NCI-H2081 treated with DMSO at 0.1 percent for 48 hours (cell line): ENCODE measurements at regions not wholly inside any gene's neighbourhood (a gene's known extent, or its start where the extent isn't known, plus 50 kb on each side); places are given as distances from the start of the nearest gene placed in this dataset.

ENCODE experiments used
- DNase-seq: peaks from one replicate; lab custom pipeline; 2025; lab: John Stamatoyannopoulos, UW

DNA sequence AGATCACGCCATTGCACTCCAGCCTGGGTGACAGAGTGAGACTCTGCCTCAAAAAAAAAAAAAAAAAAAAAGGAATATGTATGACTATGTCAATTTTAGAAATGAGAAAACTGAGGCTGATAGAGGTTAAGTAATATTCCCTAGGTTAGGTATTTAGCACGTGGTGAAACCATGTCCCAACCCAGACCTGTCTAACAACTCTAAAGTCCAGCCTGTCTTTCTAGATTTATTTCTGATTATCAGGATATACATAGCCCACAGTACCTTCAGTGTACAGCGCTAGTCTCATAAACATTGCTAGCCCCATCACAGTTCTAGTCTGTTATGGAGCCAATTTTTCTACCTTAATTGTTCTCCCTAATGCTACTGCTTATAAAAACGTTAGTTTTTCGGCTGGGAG is 88.4 kb upstream of the RAP2B start:
- DNase-seq: no peak

DNA sequence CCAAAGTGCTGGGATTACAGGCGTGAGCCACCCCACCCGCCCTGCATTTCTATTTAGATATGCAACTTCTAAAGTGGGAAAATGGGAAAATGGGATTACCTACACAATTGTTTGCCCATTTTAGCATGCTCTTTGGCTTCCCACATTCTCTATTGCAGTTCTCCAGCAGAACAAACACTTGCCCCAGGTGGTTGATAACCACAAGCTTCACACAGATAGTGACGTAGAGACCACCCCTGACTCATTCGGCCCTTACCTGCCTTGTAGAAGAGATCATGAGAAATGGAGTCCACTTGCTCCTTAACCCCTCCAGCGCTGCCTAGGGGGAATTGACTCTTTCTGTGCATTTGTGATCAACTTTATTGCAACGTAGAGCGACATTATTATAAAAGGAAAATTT is 83.2 kb upstream of the RAP2B start:
- DNase-seq: no peak

DNA sequence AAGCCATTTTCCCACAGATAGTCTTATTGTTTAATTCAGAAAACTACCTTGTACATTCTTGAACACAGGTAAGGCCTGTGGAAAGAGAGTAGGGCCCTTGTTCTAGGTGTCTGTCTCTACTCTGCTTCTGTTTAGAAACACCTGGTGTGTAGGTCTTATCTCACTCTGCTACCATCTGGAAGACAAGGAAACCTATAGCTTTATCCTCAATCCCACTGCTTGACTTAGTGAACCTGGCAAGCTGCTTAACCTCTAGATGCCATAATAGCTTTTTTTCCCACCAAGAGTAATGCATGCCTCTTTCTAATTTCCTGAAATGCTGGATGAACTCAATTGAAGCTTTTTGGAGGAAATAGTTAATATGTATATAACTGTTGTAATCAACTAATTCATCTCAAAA is 82.6 kb upstream of the RAP2B start:
- DNase-seq: no peak

DNA sequence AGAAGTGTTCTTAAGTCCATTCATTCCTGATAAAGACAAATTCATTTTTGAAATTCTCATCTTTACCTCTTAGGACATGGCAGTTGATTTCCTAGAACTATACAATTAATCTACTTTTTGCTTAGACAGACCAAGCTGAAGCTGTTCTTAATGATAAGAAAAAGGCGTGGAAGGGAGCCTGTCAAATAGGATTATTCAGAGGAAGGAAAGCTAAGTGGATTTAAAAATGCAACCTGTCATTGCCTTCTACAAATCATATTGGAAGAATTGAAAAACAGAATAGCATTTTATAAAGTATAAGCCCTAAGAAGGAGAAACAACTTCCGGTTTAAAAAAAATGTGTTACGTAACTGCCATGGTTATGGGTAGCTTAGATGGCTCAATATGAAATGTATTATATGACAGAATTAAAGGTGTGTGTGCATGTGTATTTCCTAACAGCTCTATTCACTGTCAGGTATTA is 81.2 kb upstream of the RAP2B start:
- DNase-seq: no peak

DNA sequence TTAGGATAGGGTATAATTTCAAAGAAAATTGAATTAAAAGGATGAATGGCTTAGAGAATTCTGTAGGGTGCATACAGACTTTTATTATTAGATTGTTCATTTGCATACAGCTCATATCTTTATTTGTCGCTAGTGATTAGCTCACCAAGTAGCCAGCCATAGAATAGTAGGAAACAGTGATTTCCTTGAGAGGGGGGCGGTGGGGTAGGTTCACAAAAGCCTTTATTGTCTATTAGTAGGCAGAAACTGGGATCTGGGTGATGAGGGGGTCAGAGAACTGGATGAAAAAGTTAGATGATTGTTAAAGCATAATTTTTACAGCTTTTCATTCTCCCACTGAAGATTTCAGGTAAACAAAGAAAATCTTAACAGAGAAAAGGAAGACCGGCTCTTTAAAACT is 77.6 kb upstream of the RAP2B start:
- no peak for DNase-seq

DNA sequence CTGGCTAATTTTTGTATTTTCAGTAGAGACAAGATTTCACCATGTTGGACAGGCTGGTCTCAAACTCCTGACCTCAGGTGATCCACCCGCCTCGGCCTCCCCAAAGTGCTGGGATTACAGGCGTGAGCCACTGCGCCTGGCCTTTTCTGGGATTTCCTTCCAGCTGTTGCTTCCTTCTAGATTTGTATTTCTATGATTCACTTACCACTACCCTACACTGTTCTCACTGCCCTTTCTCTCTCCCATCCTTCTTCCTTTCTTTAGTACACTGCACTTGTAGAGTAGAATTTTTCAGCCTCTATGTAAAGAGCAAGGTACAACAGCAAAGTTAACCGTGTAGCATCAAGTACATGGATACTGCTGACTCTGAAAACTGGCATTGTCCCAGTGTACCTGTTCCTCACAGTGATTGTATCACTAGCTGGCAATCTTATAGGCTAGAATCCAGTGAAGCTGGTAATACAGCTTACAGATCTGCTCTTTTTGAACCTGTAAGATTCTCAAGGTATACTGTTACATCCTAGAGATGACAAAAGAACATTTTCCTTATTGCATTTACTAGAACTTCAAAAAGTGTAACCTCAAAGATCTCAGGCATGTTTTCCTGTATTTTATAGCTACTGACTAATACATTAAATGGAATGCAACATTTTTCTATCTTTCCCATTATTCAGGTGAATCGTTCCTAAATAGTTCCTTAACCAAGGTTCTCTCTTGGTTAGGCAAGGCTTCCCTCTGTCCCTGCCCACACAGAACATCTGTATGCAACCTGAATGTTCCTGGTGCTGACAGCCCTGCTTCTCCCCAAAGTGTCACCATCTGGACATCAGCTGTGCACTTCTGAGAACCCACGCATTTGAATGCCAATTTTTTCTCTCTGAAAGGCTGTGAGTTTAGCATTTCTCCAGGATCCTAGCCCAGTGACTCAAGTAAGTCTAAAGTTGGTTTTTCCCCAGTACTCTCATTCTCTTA is 74.1 kb upstream of the RAP2B start:
- DNase-seq: no peak

DNA sequence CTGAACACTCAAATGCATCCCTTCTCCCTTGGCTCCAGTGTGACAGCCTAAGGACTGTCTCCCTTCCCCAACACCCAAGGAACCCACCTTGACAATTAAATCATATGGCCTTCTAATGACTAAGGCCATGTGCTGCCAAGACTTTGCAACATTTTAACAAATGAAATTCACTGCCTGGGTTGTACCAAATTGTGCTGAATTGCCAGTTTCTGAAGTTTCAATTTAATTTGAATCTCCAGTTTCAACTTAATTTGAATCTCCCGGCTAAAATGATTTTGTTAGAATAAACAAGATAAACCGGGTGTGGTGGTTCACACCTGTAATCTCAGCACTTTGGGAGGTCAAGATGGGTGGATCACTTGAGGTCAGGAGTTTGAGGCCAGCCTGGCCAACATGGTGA is 72.4 kb upstream of the RAP2B start:
- no peak for DNase-seq

DNA sequence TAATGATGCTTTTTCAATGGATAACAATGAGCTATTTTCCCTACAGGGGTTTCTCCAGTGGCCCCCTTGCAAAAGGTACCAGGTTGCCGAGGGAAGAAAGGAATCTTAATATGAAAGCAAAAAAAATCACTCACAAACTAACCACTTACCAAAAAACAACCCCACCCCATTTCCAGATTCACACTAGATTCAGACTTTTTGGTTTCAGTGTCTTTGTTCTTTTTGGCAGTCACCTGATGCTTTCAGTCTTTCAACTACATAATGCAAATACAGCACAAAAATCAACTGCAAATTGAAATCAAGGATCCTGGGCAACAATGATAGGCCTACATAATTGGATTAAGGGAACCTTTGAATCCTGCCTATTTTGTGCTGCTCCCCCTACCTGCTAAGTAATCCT is 71.1 kb upstream of the RAP2B start:
- DNase-seq: no peak

DNA sequence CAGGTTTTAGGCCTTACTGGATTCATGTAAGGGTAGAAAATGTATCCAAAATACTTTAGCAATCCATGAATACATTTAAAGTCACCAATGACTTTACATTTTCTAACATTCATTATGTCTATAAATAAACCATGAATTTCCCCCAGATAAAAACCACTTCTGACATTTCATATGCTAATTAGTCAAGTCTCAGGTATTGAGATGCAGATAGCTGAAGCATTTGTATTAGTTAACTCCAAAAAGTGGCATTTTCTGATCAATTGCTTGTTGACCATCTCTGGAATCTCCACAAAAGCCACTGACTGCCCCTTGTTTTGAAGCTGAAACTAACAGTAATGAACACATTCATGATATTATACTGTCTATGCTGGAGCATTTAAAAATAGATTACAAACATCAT is 68.4 kb upstream of the RAP2B start:
- no peak for DNase-seq

DNA sequence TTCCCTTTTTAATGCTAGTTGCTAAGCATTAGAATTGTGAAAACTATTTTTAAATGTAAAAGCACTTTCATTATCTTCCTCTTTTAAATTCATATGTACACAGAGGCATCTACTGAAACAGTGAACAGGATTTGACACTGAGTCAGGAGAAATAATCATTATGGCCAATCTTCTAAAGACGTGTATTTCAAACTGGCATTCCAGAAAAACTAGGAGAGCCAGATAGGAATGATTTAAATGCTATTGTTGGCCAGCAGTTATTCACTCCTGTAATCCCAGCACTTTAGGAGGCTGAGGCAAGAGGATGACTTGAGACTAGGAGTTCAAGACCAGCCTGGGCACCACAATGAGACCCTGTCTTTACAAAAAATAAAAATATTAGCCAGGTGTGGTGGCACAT is 67.6 kb upstream of the RAP2B start:
- DNase-seq: no peak

DNA sequence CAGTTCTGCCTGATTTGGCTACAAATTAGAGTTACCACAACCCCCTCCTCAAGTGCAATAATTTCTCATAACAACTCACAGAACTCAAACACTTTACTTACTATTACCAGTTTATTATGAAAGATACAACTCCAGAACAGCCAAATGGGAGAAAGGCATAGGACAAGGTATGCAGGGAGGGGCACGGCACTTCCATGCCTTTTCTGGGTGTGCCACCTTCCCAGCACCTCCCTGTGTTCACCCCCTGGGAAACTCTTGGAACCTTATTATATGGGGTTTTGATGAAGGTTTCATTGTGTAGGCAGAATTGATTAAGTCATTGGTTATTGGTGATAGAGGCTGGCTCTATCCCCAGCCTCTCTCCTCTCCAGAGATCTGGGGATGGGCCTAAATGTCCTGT is 66.6 kb upstream of the RAP2B start:
- no peak for DNase-seq

DNA sequence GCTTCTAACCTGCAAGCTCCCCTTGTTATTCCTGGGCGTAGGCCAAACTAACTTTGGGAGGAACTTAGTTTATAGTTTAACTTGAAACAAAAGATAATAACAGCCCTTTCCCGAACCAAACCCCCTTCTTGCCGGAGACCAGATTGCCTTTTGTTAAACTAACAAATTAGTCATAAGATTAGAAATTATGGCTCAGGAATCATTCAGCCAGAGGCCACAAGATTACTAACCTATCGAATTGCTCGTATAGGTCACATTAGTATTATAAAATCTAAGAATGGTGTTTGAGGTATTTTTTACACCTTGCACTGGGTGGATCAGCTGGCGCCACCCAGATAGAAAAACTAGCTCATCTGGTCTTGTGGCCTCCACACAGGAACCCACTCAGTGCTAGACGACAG is 65.3 kb upstream of the RAP2B start:
- DNase-seq: no peak

DNA sequence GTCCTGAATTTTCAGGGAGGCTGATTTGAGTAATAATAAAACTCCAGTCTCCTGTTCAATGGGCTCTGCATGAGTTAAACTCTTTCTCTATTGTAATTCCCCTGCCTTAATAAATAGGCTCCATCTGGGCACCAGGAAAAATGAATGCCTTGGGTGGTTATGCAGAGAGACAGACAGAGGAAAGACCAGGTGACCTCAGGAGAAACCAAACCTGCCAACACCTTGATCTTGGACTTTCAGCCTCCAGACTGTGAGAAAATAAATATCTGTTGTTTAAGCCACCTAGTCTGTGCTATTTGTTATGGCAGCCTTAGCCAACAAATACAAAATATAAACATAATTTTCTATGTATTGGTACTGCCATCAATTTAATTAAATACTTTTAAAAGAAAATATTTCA is 64.8 kb upstream of the RAP2B start:
- DNase-seq: no peak

DNA sequence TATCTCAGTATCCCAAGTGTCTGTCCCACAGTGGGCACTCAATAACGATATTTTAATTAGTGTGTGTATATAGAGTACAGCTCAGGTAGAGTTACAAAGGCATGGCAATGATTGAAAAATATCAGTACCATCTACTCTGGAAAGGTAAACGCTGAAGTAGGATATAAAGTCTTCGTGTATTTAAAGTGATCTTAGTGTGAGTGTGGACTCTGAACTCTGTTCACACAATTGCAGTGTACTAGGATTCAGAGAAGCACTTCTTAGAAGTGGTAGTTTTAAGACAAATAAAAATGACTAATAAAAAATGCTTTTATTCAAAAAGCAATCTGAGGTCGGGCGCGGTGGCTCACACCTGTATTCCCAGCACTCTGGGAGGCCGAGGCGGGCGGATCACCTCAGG is 62.9 kb upstream of the RAP2B start:
- no peak for DNase-seq

DNA sequence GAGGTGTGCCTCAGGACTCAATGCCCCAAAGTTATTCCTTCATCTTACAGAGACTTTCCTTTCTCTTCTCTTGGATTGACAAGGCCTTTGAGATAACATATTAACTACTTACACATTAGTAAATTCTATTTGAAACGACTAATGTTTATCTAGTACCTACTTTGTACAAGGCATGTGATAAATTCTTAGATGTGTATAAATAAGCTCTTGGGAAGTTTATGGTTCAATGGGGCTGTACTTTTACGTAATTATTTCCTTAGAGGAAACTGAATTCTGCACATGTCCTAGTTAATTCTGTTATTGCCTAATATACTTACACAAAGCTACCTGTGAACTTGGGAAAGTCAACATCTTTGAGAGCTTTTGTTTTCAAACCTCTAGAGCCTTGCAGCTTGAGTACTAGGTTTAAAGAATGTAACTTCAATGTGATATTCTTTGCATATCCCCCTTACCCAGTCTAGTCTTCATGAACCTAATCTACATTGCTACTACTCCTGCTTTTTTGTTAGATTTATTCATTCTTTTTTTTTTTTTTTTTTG is 58.5 kb upstream of the RAP2B start:
- no peak for DNase-seq

DNA sequence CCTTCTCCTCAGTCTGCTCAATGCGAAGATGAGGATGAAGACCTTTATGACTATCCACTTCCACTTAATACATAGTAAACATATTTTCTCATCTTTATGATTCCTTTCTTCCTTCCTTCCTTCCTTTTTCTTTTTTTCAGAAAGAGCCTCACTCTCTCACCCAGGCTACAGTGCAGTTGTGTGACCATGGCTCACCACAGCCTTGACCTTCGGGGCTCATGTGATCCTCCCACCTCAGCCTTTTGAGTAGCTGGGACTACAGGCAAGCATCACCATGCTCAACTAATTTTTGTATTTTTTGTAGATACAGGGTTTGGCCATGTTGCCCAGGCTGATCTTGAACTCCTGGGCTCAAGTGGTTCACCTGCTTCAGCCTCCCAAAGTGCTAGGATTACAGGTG is 52.0 kb upstream of the RAP2B start:
- DNase-seq: no peak

DNA sequence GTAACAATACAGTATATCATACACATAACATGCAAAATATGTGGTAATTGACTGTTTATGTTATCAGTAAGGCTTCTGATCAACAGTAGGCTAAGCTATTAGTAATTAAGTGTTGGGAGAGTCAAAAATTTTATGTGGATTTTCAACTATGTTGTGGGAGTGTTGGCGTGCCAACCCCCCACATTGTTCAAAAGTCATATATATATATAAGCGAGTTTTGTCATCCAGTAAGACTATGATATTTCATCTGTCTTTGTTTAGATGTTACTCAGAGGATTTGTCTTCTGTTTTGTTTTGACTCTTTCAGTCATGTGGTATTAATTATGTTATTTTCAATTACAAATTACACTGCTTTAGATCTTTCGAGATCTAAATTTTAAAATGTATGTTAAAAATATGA is 51.0 kb upstream of the RAP2B start:
- DNase-seq: no peak
